ENCODE measurements at regions not wholly inside any gene's neighbourhood (a gene's known extent, or its start where the extent isn't known, plus 50 kb on each side); places are given as distances from the start of the nearest gene placed in this dataset.

DNA sequence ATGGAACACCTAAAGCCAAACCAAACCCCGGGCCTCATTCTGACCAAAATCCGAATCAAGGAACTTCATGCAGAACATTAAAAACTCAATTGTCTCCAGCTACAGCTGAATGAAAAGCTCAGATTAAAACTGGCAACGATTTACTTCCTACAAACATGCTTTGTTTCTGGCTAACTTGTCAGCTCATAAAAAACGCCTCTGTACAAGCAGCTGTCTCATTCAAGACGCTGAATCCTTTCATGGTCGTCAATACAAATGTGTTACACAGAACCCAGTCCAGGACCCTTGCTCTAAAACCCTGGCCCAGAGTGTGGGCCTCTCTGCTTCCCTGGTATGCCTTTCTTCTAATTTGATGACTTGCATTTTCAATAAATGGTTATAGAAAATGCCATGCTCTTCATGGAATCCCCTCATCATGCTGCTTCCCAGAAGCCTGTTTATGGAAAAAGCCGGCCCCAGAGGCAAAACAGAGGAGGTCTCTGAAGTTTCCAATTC, 183.1 kb downstream of the PHLDA1 start:
- intact Hi-C loops (cut with DNase I, micrococcal nuclease), result no loop called here
- no peak for DNase-seq

GRCh38 chr12:75846102-75846501, 185.5 kb downstream of the PHLDA1 start:
- TF ChIP-seq, protein P1, sequence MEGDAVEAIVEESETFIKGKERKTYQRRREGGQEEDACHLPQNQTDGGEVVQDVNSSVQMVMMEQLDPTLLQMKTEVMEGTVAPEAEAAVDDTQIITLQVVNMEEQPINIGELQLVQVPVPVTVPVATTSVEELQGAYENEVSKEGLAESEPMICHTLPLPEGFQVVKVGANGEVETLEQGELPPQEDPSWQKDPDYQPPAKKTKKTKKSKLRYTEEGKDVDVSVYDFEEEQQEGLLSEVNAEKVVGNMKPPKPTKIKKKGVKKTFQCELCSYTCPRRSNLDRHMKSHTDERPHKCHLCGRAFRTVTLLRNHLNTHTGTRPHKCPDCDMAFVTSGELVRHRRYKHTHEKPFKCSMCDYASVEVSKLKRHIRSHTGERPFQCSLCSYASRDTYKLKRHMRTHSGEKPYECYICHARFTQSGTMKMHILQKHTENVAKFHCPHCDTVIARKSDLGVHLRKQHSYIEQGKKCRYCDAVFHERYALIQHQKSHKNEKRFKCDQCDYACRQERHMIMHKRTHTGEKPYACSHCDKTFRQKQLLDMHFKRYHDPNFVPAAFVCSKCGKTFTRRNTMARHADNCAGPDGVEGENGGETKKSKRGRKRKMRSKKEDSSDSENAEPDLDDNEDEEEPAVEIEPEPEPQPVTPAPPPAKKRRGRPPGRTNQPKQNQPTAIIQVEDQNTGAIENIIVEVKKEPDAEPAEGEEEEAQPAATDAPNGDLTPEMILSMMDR (IDR thresholded peaks at IDR 0.05), result no peak
- ATAC-seq (no peak), DNase-seq (no peak)
- Histone ChIP-seq H3K9me3 (peaks cover 4% of the 10 kb centered on the region), H3K4me1 (ENCODE audit: low read depth) (no peaks in the 10 kb centered on the region), H3K36me3 (ENCODE audit: low read depth) (no peaks in the 10 kb centered on the region), H3K4me3 (no peak overlapping the region)
- intact Hi-C loops (cut with DNase I, micrococcal nuclease), result no loop called here

More for the DNA sequence above, 183.1 kb downstream of the PHLDA1 start:
- no peak for ATAC-seq
- Histone ChIP-seq H3K4me3 (no peak overlapping the region), H3K36me3 (ENCODE audit: low read depth) (no peaks in the 10 kb centered on the region), H3K9me3 (peaks cover 4% of the 10 kb centered on the region), H3K4me1 (ENCODE audit: low read depth) (no peaks in the 10 kb centered on the region)
- TF ChIP-seq, protein P1 (IDR thresholded peaks at IDR 0.05), result no peak

DNA sequence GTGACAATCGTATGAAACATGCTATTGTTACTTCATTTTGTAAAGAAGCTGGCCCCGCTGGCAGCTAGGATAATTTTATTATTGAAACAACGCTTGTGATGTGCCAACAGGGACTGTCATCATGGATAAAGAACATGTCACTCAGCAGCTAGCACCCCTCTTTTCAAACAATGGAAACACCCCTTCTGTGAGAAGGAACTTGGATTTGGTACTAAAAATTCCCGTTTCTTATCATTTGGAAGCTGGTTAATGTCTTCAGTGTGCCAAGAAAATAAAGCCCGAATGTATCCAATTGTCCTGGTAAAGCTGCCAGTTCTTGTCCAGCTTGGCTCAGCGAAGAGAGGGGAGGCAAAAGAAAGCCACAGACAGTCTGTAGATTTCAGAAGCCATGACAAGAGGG, 186.6 kb downstream of the PHLDA1 start:
- DNase-seq (no peak), ATAC-seq (no peak)
- peaks cover 4% of the 10 kb centered on the region for H3K9me3 ChIP-seq
- H3K36me3 ChIP-seq (ENCODE audit: low read depth), result no peaks in the 10 kb centered on the region
- TF ChIP-seq, protein P1 (IDR thresholded peaks at IDR 0.05), result no peak
- no peak overlapping the region for H3K4me3 ChIP-seq
- intact Hi-C loops (cut with DNase I, micrococcal nuclease), result no loop called here
- H3K4me1 ChIP-seq (ENCODE audit: low read depth), result no peaks in the 10 kb centered on the region

DNA sequence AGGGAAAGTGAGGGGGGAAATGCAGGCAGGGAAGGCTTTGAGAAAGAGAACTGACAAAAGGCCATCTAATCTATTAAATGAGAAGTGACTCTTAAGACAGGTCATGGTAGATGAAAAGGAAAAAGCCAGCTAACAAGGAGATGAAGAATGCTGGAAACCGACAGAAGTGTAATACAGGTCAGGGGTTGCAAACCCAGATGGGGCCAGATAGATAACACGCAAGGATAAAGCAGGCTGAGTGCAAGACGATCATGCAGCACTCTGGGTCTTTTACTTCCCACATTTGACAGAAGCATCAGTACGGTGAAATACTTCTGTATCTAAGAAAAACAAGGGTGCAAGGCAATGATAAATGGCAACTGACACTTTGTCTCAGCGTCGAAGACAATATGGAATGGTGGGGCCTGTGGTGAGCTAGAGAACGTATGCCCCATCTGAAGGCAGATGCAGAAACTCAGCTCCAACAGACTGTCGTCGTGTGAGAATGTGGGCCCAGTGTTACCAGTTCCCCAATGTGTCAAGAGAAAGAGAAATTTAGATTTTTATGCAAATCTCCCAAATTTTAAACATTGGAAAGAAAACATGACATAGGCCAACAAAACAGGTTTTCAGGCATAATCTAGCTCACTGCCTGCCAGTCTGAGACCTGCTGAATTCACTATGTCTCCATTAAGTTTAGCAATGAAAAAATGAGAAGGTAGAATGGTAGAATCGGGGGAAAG, 187.4 kb downstream of the PHLDA1 start:
- ATAC-seq (no peak), DNase-seq (no peak)
- Histone ChIP-seq H3K4me3 (no peak overlapping the region), H3K36me3 (ENCODE audit: low read depth) (no peaks in the 10 kb centered on the region), H3K9me3 (peaks cover 4% of the 10 kb centered on the region), H3K4me1 (ENCODE audit: low read depth) (no peaks in the 10 kb centered on the region)
- intact Hi-C loops (cut with DNase I, micrococcal nuclease), result no loop called here
- TF ChIP-seq, protein P1 (IDR thresholded peaks at IDR 0.05), result no peak

GRCh38 chr12:75842090-75842489, 189.5 kb downstream of the PHLDA1 start:
- ATAC-seq (no peak), DNase-seq (no peak)
- Histone ChIP-seq H3K36me3 (ENCODE audit: low read depth) (no peaks in the 10 kb centered on the region), H3K9me3 (peaks cover 4% of the 10 kb centered on the region), H3K4me1 (ENCODE audit: low read depth) (no peaks in the 10 kb centered on the region), H3K4me3 (no peak overlapping the region)
- TF ChIP-seq, protein P1 (IDR thresholded peaks at IDR 0.05), result no peak
- intact Hi-C loops (cut with DNase I, micrococcal nuclease), result no loop called here

Measured in mucosa of descending colon (tissue), 3 donors.